Glutamatergic neuron (in vitro differentiated cells): ENCODE measurements at regions not wholly inside any gene's neighbourhood (a gene's known extent, or its start where the extent isn't known, plus 50 kb on each side); places are given as distances from the start of the nearest gene placed in this dataset.

Source experiments
- DNase-seq: peaks from one replicate; pipeline ENCODE4 v3.0.0; 2022
- H3K27ac Mint-ChIP-seq: one replicate; pipeline ENCODE4 v1.8.0; 2020; ENCODE audit warnings: mild to moderate bottlenecking, mixed read lengths, inconsistent platforms; ENCODE audit not compliant: unreplicated experiment
- H3K27me3 Mint-ChIP-seq: one replicate; pipeline ENCODE4 v1.8.0; 2020; ENCODE audit warnings: mild to moderate bottlenecking, moderate library complexity, mixed read lengths, inconsistent platforms; ENCODE audit not compliant: unreplicated experiment
- H3K36me3 Mint-ChIP-seq: one replicate; pipeline ENCODE4 v1.8.0; 2020; ENCODE audit warnings: mild to moderate bottlenecking, mixed read lengths, inconsistent platforms; ENCODE audit not compliant: unreplicated experiment
- H3K4me1 Mint-ChIP-seq: one replicate; pipeline ENCODE4 v1.8.0; 2020; ENCODE audit warnings: mild to moderate bottlenecking, low read depth, mixed read lengths, inconsistent platforms; ENCODE audit not compliant: unreplicated experiment
- H3K4me3 Mint-ChIP-seq: one replicate; pipeline ENCODE4 v1.8.0; 2020; ENCODE audit warnings: mild to moderate bottlenecking, mixed read lengths, inconsistent platforms; ENCODE audit not compliant: unreplicated experiment
- H3K9me3 Mint-ChIP-seq: one replicate; pipeline ENCODE4 v1.8.0; 2020; ENCODE audit warnings: mild to moderate bottlenecking, moderate library complexity, mixed read lengths, inconsistent platforms; ENCODE audit not compliant: unreplicated experiment
- CTCF ChIP-seq: fragments of 200-600 bp; sonication (generic); IDR thresholded peaks from one replicate; pipeline ENCODE4 v1.5.0; 2021; ENCODE audit not compliant: partially characterized antibody, unreplicated experiment

DNA sequence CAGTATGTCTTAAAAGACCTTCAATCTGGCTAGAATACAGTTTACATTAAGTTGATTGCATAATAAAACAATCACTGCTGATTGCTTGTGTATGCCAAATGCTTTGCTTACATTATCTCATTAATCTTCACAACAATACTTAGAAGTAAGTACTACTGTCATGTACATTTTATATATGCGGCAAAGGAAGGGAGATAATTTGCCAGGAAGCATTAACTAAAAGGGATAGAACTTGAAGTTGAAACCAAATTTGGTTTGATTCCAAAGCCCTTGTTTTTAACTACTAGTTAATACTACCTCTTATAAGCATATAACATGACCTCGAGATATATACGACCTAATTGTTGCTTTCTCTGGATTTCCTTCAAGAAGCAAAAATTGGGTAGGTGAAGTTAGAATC lies 155.8 kb downstream of the NTMT2 start:
- Mint-ChIP-seq H3K27ac (no peak overlapping the region), H3K36me3 (no peaks in the 10 kb centered on the region), H3K27me3 (no peaks in the 10 kb centered on the region), H3K4me3 (no peak overlapping the region), H3K4me1 (peaks cover 3% of the 10 kb centered on the region), H3K9me3 (no peaks in the 10 kb centered on the region)
- DNase-seq = no peak
- TF ChIP-seq CTCF = no peak

- H3K27ac Mint-ChIP-seq = no peak overlapping the region
- no peaks in the 10 kb centered on the region for H3K36me3 Mint-ChIP-seq
- no peaks in the 10 kb centered on the region for H3K27me3 Mint-ChIP-seq
- no peak for DNase-seq
- no peaks in the 10 kb centered on the region for H3K9me3 Mint-ChIP-seq
- peaks cover 10% of the 10 kb centered on the region for H3K4me1 Mint-ChIP-seq
- no peak for TF ChIP-seq CTCF
- H3K4me3 Mint-ChIP-seq = no peak overlapping the region
These were observed 157.3 kb downstream of the NTMT2 start for GRCh38 chr1:170303034-170303433.

DNA sequence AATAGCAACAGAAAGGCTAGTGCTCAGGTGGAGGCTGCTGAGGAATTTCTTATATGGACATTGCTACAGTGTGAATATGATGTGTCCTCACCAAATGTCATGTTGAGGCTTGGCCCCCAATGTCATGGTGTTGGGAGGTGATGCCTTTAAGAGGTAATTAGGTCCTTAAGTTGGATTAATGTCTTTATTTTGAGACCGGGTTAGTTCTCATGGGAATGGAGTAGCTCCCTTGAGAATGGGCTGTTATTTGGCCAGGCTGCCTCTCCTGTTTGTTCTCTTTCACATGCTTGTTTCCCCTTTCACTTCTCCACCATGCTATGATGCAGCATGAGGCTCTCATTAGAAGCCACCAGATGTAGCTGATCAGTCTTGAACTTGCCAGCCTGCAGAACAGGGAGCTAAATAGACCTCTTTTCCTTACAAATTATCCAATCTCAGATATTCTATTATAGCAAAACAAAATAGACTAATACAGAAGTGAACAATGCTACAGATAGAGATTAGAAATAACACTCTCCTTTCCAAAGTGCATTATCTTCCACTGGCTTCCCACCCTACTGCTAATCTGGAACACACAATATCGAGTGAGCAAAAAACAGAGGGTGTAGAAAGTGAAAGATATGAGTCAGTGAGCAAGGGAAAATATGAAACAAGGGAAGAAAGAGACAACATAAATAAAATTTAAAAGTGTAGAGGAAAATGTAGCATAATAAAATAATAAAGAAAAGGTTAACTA lies 160.2 kb downstream of the NTMT2 start:
- Mint-ChIP-seq H3K27me3 (no peaks in the 10 kb centered on the region), H3K36me3 (no peaks in the 10 kb centered on the region), H3K27ac (no peak overlapping the region), H3K9me3 (no peaks in the 10 kb centered on the region), H3K4me1 (peaks cover 10% of the 10 kb centered on the region), H3K4me3 (no peak overlapping the region)
- TF ChIP-seq CTCF = no peak
- DNase-seq = no peak

DNA sequence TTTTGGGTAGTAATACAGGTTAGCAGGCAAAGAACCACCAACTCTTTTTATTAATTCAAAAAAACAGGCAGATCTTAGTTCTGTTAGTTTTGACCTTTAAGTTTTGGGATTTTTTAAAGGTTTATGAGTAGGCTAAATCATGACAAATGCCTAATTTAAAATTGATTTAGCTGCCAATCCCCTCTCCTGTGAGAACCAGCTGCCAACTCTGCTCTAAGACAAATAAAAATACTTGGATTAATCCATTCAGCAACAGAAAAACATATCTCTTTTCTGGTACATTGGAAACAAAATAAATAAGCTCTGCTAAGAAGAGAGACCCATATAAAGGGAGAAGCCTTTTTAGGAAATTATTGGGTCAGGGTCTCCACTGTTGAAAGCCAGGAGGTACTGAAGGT lies 160.8 kb downstream of the NTMT2 start:
- Mint-ChIP-seq H3K27ac (no peak overlapping the region), H3K4me1 (peaks cover 8% of the 10 kb centered on the region), H3K9me3 (no peaks in the 10 kb centered on the region), H3K4me3 (no peak overlapping the region), H3K36me3 (no peaks in the 10 kb centered on the region), H3K27me3 (no peaks in the 10 kb centered on the region)
- no peak for TF ChIP-seq CTCF
- DNase-seq = no peak

- TF ChIP-seq CTCF = no peak
These were observed 161.2 kb downstream of the NTMT2 start for GRCh38 chr1:170306948-170307347.

More at GRCh38 chr1:170306948-170307347, 161.2 kb downstream of the NTMT2 start:
- peaks cover 7% of the 10 kb centered on the region for H3K4me1 Mint-ChIP-seq
- H3K27me3 Mint-ChIP-seq = no peaks in the 10 kb centered on the region
- no peaks in the 10 kb centered on the region for H3K36me3 Mint-ChIP-seq
- no peak overlapping the region for H3K27ac Mint-ChIP-seq
- H3K9me3 Mint-ChIP-seq = no peaks in the 10 kb centered on the region
- H3K4me3 Mint-ChIP-seq = no peak overlapping the region
- DNase-seq = no peak
